Spleen (tissue), 7 donors: ENCODE measurements at regions not wholly inside any gene's neighbourhood (a gene's known extent, or its start where the extent isn't known, plus 50 kb on each side); places are given as distances from the start of the nearest gene placed in this dataset.

Experiments
- CTCF ChIP-seq, 11 experiments: fragments of 200-600 bp in 7 of 11; fragments of 450-650 bp in 4 of 11; sonication (generic) in 4 of 11; IDR thresholded peaks in 8 of 11; conservative IDR thresholded peaks in 3 of 11; 1 replicate in 7 of 11; 2 replicates in 4 of 11; pipeline versions ENCODE4 v1.4.0 to v1.8.0; 2016 to 2021; ENCODE audit warnings: antibody characterized with exemption in 11 of 11, inconsistent platforms in 4 of 11, mild to moderate bottlenecking in 1 of 11
- POLR2A ChIP-seq, 3 donors: fragments of 450-650 bp; IDR thresholded peaks; one replicate each; pipeline ENCODE4 v1.5.1; 2017; ENCODE audit warnings: antibody characterized with exemption in 3 of 3, mild to moderate bottlenecking in 1 of 3
- donor health status: DM: no; HTN: no; CAD: no; lungs with moderate emphysema.
- donor health status: DM: no; HTN: no; CAD: no.
- donor health status: DM: no; HTN: no; CAD: no.

GRCh38 chr5:172581315-172581714 lies 59.7 kb upstream of the NEURL1B start:
- TF ChIP-seq CTCF (IDR thresholded peaks at IDR 0.05 in 8 of 11, conservative IDR thresholded peaks at IDR 0.05 in 3 of 11) (no peak), POLR2A (IDR thresholded peaks at IDR 0.05) (no peak)
